Kidney (tissue), 13 donors: ENCODE measurements at regions not wholly inside any gene's neighbourhood (a gene's known extent, or its start where the extent isn't known, plus 50 kb on each side); places are given as distances from the start of the nearest gene placed in this dataset.
A peak's percentile ranks its signal among the peaks of the same experiment; 100 is the strongest.

ENCODE experiments used
- DNase-seq, 5 donors: peaks; one replicate each; pipeline ENCODE4 v3.0.0-alpha.2; 2013 to 2020
- FAIRE-seq: peaks from 2 replicates; lab custom pipeline; 2012; peaks lifted over from hg19 to GRCh38; lab: Jason Lieb, UNC
- H3K27ac ChIP-seq, 2 donors: one replicate each; pipeline ENCODE4 v1.7.0; 2013; ENCODE audit warnings: low read depth in 2 of 2, low read length in 2 of 2, inconsistent platforms in 1 of 2
- H3K27me3 ChIP-seq: one replicate; pipeline ENCODE4 v1.7.1; 2013; ENCODE audit warnings: low read length, inconsistent platforms; ENCODE audit not compliant: control insufficient read depth, insufficient read depth
- H3K36me3 ChIP-seq, 3 donors: one replicate each; pipeline versions ENCODE4 v1.7.0 to v1.7.1; 2013; ENCODE audit warnings: low read length in 3 of 3, control low read depth in 1 of 3, inconsistent platforms in 1 of 3; ENCODE audit not compliant: insufficient read depth in 3 of 3, control insufficient read depth in 2 of 3
- H3K4me1 ChIP-seq, 3 donors: one replicate each; pipeline versions ENCODE4 v1.7.0 to v1.7.1; 2013; ENCODE audit warnings: low read length in 3 of 3, inconsistent platforms in 1 of 3, low read depth in 1 of 3; ENCODE audit not compliant: control insufficient read depth in 2 of 3, insufficient read depth in 2 of 3
- H3K4me3 ChIP-seq, 3 donors: one replicate each; pipeline versions ENCODE4 v1.7.0 to v1.8.1; 2013; ENCODE audit warnings: low read length in 3 of 3, control low read depth in 1 of 3, inconsistent platforms in 1 of 3
- H3K9ac ChIP-seq, 3 donors: one replicate each; pipeline versions ENCODE4 v1.7.0 to v1.7.1; 2013; ENCODE audit warnings: low read length in 3 of 3, control low read depth in 1 of 3, inconsistent platforms in 1 of 3
- H3K9me3 ChIP-seq, 3 donors: one replicate each; pipeline versions ENCODE4 v1.7.0 to v1.7.1; 2013; ENCODE audit warnings: low read length in 3 of 3, control low read depth in 1 of 3, inconsistent platforms in 1 of 3; ENCODE audit not compliant: control insufficient read depth in 2 of 3, insufficient read depth in 1 of 3
- intact Hi-C: fragments of 100-400 bp; cut with DNase I; formaldehyde crosslinking; loops from one replicate; pipeline ENCODE4 v1.11.1; 2022
- TF ChIP-seq, protein P1 (sequence below): IDR thresholded peaks from 3 replicates; pipeline ENCODE4 v1.5.1; 2012; ENCODE audit warnings: mild to moderate bottlenecking, moderate library complexity, borderline replicate concordance; ENCODE audit not compliant: insufficient read depth; ENCODE audit errors: extremely low read depth
- donor health status: control.
- donor health status: control.
- donor health status: control.
- donor health status: control.
- donor health status: control.
- donor health status: DM: yes; HTN: yes; CAD: no.
- donor health status: Normal renal cell carcinoma (clear cell type).

DNA sequence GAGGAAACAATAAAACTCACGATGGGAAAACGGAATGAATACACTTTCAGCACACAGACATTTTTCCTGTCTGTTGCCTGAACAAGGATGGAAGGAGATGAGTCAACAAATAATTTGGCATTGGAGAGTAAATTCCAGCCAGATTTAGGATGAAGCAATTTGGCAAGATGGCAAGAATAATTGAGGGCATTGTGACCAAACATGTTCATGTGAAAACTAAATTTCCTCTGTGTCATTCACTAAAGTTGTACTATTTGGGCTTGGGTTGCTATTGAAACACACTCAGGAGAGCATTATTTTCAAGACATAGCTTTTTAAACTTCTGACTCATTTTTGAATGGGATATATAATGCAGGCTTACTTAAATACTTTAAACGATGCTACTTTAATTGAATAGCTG is 1614.4 kb downstream of the PCDH19 start:
- intact Hi-C loops: no loop called here
- no peak for FAIRE-seq
- H3K9me3 ChIP-seq: no peaks in the 10 kb centered on the region

DNA sequence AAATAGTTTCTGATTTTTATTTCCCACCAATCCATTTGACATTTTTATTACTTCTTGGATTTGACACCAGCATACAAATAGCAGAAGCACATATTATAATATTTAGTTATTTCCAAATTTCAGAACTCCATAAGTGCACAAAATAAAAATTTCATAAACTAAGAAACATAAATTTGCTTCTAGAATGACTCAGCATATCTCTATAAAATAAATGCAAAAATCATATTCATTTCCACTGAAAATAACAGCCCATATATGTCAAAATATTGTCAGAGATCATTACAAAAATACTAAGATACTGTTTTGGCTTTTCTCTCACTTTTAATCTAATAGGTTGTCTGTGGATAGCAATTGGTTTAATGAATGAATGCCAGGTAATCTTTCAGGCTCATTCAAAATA is 1654.2 kb downstream of the PCDH19 start:
- no peak overlapping the region for H3K4me3 ChIP-seq
- intact Hi-C loops: no loop called here
- TF ChIP-seq, protein P1, sequence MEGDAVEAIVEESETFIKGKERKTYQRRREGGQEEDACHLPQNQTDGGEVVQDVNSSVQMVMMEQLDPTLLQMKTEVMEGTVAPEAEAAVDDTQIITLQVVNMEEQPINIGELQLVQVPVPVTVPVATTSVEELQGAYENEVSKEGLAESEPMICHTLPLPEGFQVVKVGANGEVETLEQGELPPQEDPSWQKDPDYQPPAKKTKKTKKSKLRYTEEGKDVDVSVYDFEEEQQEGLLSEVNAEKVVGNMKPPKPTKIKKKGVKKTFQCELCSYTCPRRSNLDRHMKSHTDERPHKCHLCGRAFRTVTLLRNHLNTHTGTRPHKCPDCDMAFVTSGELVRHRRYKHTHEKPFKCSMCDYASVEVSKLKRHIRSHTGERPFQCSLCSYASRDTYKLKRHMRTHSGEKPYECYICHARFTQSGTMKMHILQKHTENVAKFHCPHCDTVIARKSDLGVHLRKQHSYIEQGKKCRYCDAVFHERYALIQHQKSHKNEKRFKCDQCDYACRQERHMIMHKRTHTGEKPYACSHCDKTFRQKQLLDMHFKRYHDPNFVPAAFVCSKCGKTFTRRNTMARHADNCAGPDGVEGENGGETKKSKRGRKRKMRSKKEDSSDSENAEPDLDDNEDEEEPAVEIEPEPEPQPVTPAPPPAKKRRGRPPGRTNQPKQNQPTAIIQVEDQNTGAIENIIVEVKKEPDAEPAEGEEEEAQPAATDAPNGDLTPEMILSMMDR: no peak
- no peak overlapping the region for H3K27ac ChIP-seq
- H3K4me1 ChIP-seq: no peaks in the 10 kb centered on the region
- FAIRE-seq (no peak), DNase-seq (no peak)
- H3K9ac ChIP-seq: no peak overlapping the region
- H3K27me3 ChIP-seq: no peaks in the 10 kb centered on the region
- H3K9me3 ChIP-seq: no peaks in the 10 kb centered on the region
- H3K36me3 ChIP-seq: no peaks in the 10 kb centered on the region

More for the DNA sequence above, 1614.4 kb downstream of the PCDH19 start:
- Histone ChIP-seq H3K27me3 (no peaks in the 10 kb centered on the region), H3K36me3 (no peaks in the 10 kb centered on the region), H3K9ac (no peak overlapping the region), H3K4me1 (no peaks in the 10 kb centered on the region), H3K27ac (no peak overlapping the region), H3K4me3 (no peak overlapping the region)
- DNase-seq: no peak
- TF ChIP-seq, protein P1: no peak

DNA sequence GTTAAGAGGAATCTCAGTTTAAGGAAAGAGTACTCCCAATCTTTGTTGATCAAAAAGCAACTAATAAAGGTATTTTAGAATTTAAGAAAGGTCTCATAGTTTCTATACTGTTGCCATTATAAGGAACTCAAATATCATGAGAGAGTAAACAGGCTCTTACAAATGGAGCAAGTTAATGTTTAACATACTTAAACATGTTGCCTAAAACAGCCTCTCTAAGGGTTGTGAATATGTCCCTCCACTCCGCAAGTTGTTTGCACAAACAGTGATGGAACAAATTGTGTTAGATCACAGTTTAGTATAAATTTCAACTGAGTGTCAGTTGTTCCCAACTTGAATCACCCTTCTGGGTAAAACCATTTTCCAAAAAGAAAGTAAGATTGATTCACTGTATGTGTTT is 1678.3 kb downstream of the PCDH19 start:
- Histone ChIP-seq H3K4me3 (no peak overlapping the region), H3K27ac (no peak overlapping the region), H3K9me3 (no peaks in the 10 kb centered on the region), H3K27me3 (no peaks in the 10 kb centered on the region), H3K36me3 (no peaks in the 10 kb centered on the region), H3K9ac (no peak overlapping the region), H3K4me1 (no peaks in the 10 kb centered on the region)
- TF ChIP-seq, protein P1: no peak
- FAIRE-seq (peak; percentile 33), DNase-seq (no peak)
- intact Hi-C loops: no loop called here

DNA sequence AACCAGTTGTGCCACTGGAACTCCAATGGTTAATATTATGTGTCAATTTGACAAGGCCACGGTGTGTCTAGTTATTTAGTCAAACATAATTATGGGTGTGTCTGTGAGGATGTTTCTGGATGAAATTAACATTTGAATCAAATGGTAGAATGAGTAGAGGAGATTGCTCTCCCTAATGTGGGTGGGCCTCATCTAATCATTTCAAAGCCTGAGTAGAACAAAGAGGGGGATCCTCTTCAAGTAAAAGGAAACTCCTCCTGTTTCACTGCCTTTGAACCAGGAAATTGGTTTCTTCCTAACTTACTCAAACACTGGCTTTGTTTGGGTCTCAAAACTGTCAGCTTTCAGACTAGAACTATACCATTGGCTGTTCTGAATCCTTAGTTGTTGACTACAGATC is 1692.1 kb downstream of the PCDH19 start:
- H3K27ac ChIP-seq: no peak overlapping the region
- no peaks in the 10 kb centered on the region for H3K9me3 ChIP-seq
- H3K9ac ChIP-seq: no peak overlapping the region
- FAIRE-seq (no peak), DNase-seq (no peak)
- no peaks in the 10 kb centered on the region for H3K27me3 ChIP-seq
- H3K4me1 ChIP-seq: no peaks in the 10 kb centered on the region
- H3K4me3 ChIP-seq: no peak overlapping the region
- TF ChIP-seq, protein P1: no peak
- intact Hi-C loops: no loop called here
- no peaks in the 10 kb centered on the region for H3K36me3 ChIP-seq
